Neural cell (in vitro differentiated cells): ENCODE measurements at regions not wholly inside any gene's neighbourhood (a gene's known extent, or its start where the extent isn't known, plus 50 kb on each side); places are given as distances from the start of the nearest gene placed in this dataset.

Experiments
- EP300 ChIP-seq: fragments of 450-650 bp; conservative IDR thresholded peaks from 2 replicates; pipeline ENCODE4 v1.6.1; 2014; ENCODE audit warnings: antibody characterized with exemption, mild to moderate bottlenecking, moderate library complexity; ENCODE audit not compliant: poor library complexity, severe bottlenecking
- EZH2 ChIP-seq: fragments of 200-600, 300-800 bp; shearing (Covaris generic), sonication (generic); IDR thresholded peaks from 2 replicates; pipeline ENCODE4 v1.6.1; 2014; ENCODE audit warnings: antibody characterized with exemption, low read length, borderline replicate concordance, mild to moderate bottlenecking; ENCODE audit not compliant: insufficient read depth, poor library complexity, severe bottlenecking
- MXI1 ChIP-seq: fragments of 450-650 bp; conservative IDR thresholded peaks from 2 replicates; pipeline ENCODE4 v1.6.1; 2014; ENCODE audit warnings: antibody characterized with exemption, mild to moderate bottlenecking; ENCODE audit not compliant: poor library complexity, severe bottlenecking
- POLR2AphosphoS5 ChIP-seq: IDR thresholded peaks from 2 replicates; pipeline ENCODE4 v1.6.1; 2012
- RAD21 ChIP-seq: fragments of 450-650 bp; conservative IDR thresholded peaks from 2 replicates; pipeline ENCODE4 v1.6.1; 2014; ENCODE audit warnings: antibody characterized with exemption, mild to moderate bottlenecking, moderate library complexity
- TAF1 ChIP-seq: IDR thresholded peaks from 2 replicates; pipeline ENCODE4 v1.6.1; 2012; ENCODE audit warnings: low read depth
- TF ChIP-seq, protein P1 (sequence below): fragments of 450-650 bp; IDR thresholded peaks from 2 replicates; pipeline ENCODE4 v1.5.1; 2014; ENCODE audit warnings: antibody characterized with exemption, mild to moderate bottlenecking, moderate library complexity; ENCODE audit not compliant: poor library complexity, severe bottlenecking
- TF ChIP-seq, protein P2 (sequence below): IDR thresholded peaks from 2 replicates; pipeline ENCODE4 v1.6.1; 2012; ENCODE audit warnings: borderline replicate concordance

DNA sequence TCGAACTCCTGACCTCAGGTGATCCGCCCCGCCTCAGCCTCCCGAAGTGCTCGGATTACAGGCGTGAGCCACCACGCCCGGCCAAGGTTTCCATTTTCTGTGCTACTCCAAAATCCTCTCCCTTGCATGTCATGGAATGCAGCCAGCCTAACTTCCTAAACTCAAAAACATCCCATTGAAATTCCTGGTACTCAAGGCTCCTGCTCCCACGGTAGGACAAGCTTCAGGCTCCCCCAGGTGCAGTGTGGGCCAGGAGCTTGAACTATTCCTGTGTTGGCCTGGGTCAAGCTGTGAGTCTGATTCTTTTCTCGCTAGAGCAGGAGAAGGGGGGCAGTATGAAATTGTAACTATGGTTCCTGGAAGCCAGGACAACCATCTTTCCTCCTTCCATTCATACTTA lies 97.1 kb downstream of the RPL27A start:
- TF ChIP-seq, protein P1, sequence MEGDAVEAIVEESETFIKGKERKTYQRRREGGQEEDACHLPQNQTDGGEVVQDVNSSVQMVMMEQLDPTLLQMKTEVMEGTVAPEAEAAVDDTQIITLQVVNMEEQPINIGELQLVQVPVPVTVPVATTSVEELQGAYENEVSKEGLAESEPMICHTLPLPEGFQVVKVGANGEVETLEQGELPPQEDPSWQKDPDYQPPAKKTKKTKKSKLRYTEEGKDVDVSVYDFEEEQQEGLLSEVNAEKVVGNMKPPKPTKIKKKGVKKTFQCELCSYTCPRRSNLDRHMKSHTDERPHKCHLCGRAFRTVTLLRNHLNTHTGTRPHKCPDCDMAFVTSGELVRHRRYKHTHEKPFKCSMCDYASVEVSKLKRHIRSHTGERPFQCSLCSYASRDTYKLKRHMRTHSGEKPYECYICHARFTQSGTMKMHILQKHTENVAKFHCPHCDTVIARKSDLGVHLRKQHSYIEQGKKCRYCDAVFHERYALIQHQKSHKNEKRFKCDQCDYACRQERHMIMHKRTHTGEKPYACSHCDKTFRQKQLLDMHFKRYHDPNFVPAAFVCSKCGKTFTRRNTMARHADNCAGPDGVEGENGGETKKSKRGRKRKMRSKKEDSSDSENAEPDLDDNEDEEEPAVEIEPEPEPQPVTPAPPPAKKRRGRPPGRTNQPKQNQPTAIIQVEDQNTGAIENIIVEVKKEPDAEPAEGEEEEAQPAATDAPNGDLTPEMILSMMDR: no peak
- TF ChIP-seq POLR2AphosphoS5 (no peak), EZH2 (no peak), TAF1 (no peak), MXI1 (no peak), EP300 (no peak), RAD21 (no peak)
- TF ChIP-seq, protein P2, sequence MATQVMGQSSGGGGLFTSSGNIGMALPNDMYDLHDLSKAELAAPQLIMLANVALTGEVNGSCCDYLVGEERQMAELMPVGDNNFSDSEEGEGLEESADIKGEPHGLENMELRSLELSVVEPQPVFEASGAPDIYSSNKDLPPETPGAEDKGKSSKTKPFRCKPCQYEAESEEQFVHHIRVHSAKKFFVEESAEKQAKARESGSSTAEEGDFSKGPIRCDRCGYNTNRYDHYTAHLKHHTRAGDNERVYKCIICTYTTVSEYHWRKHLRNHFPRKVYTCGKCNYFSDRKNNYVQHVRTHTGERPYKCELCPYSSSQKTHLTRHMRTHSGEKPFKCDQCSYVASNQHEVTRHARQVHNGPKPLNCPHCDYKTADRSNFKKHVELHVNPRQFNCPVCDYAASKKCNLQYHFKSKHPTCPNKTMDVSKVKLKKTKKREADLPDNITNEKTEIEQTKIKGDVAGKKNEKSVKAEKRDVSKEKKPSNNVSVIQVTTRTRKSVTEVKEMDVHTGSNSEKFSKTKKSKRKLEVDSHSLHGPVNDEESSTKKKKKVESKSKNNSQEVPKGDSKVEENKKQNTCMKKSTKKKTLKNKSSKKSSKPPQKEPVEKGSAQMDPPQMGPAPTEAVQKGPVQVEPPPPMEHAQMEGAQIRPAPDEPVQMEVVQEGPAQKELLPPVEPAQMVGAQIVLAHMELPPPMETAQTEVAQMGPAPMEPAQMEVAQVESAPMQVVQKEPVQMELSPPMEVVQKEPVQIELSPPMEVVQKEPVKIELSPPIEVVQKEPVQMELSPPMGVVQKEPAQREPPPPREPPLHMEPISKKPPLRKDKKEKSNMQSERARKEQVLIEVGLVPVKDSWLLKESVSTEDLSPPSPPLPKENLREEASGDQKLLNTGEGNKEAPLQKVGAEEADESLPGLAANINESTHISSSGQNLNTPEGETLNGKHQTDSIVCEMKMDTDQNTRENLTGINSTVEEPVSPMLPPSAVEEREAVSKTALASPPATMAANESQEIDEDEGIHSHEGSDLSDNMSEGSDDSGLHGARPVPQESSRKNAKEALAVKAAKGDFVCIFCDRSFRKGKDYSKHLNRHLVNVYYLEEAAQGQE: no peak
